Epithelial cell of proximal tubule (primary cell): ENCODE measurements at regions not wholly inside any gene's neighbourhood (a gene's known extent, or its start where the extent isn't known, plus 50 kb on each side); places are given as distances from the start of the nearest gene placed in this dataset.

Experiments
- DNase-seq: peaks from one replicate; pipeline ENCODE4 v3.0.0-alpha.2; 2011; ENCODE audit warnings: low read depth
- H3K4me3 ChIP-seq: 2 replicates; pipeline ENCODE4 v1.5.1; 2011; ENCODE audit warnings: low read depth, mild to moderate bottlenecking, low read length
- TF ChIP-seq, protein P1 (sequence below): conservative IDR thresholded peaks from 2 replicates; pipeline ENCODE4 v1.5.1; 2012; ENCODE audit warnings: low read depth, mild to moderate bottlenecking, low read length

DNA sequence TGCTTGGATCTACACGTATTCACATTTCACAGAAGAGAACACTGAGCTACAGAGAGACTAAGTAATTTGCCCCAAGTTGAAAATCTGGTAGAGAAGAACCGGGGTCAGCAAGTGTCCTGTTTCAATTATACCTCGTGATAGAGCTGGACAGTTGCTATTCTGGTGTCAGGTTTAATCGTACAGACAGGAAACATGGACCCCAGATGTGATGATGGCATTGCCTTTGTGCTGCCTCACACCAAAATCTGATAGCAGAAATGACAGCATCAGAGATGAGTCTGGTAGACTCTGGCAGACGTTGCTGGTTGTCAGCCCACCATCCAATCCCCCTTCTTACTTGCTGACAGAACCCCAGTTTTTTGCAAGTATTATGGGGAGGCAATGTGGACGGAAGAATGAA lies 112.1 kb upstream of the FOXF1 start:
- TF ChIP-seq, protein P1, sequence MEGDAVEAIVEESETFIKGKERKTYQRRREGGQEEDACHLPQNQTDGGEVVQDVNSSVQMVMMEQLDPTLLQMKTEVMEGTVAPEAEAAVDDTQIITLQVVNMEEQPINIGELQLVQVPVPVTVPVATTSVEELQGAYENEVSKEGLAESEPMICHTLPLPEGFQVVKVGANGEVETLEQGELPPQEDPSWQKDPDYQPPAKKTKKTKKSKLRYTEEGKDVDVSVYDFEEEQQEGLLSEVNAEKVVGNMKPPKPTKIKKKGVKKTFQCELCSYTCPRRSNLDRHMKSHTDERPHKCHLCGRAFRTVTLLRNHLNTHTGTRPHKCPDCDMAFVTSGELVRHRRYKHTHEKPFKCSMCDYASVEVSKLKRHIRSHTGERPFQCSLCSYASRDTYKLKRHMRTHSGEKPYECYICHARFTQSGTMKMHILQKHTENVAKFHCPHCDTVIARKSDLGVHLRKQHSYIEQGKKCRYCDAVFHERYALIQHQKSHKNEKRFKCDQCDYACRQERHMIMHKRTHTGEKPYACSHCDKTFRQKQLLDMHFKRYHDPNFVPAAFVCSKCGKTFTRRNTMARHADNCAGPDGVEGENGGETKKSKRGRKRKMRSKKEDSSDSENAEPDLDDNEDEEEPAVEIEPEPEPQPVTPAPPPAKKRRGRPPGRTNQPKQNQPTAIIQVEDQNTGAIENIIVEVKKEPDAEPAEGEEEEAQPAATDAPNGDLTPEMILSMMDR: no peak
- no peak overlapping the region for H3K4me3 ChIP-seq
- no peak for DNase-seq

DNA sequence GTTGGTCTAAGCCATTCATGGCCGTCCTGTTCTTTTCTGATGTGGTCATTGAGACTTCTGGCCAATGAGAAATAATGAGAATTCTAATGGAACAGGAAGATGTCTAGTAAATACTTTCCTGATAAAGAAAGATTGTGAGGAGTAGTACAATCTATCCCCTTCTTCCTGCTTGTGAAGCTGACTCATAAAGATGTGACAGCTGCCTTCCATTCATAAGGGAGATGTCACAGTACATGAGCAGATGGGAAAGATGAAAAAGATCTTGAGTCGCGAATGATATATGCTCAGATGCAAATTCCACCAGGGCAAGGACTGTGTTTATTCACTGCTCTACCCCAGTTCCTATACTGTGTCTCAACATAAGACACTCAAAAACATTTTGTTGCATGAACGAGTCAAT lies 111.7 kb upstream of the FOXF1 start:
- TF ChIP-seq, protein P1: no peak
- no peak overlapping the region for H3K4me3 ChIP-seq
- DNase-seq: no peak

DNA sequence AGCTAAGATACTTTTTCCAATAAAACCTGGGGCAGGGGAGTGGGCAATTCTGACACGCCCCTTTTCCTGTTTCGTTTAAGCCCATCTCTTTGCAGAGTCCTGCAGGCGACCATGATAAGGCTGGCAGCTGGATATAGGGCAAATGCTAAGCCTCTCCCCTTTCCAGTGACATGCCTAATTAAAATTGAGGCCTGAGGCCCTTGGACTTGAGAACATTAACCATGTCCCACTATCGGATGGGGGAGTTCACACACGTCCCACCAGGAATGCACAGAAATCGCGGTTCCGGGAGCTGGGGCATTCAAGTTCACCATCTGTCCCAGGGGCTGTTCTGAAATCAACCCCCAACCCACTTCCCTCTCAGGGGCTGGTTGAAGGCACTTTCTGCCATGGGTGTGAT lies 109.2 kb upstream of the FOXF1 start:
- no peak overlapping the region for H3K4me3 ChIP-seq
- TF ChIP-seq, protein P1: no peak
- no peak for DNase-seq

DNA sequence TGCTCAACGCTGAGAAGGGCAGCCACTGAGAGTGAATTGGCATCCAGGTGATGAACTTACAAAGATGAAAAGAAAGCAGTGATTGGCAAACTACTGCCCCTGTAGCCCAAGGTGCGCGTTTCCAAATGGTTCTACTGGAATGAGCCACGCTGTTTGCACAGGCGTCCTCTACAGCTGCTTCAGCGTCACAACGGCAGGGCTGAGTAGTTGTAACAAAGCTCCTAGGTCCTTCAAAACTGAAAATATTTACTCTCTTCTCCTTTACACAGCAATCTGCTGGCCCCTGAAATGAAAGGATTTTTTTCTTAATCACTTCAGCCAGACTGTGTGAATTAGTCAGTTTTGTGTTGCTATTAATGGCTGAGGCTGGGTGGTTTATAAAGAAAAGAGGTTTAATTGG lies 107.2 kb upstream of the FOXF1 start:
- no peak for DNase-seq
- H3K4me3 ChIP-seq: no peak overlapping the region
- TF ChIP-seq, protein P1: no peak

DNA sequence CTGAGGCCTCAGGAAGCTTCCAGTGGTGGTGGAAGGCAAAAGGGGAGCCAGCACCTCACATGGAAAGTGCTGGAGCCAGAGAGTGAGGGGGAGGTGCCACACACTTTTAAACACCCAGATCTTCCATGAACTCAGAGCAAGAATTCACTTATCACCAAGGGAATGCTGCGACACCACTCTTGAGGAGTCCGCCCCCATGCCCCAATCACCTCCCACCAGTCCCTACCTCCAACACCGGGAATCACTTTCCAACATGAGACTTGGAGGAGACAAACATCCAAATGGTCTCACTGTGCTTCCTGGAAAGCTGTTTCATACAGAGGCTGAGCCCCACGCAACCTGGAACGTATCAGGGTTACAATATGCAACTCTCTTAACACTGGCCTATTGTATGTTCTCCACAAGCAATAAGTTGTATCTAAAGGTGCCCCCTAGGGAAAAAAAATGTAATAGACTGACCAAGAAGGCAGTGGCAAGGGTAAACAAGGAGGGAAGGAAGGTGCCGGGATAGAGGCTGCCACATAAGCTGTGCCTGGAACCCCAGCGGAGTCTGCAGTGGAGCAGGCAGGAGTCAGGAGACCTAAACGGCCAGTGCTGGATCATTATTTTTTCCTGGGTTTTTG lies 106.7 kb upstream of the FOXF1 start:
- TF ChIP-seq, protein P1: no peak
- no peak for DNase-seq

DNA sequence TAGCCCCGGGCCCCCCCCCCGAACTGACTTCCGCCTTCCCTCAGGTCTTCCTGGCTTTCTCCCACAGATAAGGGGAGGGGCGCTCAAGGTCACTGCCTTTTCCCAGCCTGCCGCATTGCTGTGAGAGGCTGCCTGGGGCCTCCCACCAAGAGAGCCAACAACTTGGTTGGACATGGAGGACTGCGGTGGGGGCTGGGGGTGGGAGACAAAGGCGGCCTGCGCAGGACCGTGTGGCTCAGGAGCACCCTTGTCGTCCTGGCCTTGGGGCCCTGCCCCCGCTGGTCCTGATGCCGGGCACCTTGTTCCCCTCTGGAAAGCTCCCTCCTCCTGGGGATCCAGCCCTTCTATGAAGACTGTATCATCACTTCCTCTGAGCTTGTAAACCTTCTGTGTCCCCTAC lies 105.6 kb upstream of the FOXF1 start:
- no peak for DNase-seq
- TF ChIP-seq, protein P1: no peak
- no peak overlapping the region for H3K4me3 ChIP-seq

More for the DNA sequence above, 106.7 kb upstream of the FOXF1 start:
- H3K4me3 ChIP-seq: no peak overlapping the region

DNA sequence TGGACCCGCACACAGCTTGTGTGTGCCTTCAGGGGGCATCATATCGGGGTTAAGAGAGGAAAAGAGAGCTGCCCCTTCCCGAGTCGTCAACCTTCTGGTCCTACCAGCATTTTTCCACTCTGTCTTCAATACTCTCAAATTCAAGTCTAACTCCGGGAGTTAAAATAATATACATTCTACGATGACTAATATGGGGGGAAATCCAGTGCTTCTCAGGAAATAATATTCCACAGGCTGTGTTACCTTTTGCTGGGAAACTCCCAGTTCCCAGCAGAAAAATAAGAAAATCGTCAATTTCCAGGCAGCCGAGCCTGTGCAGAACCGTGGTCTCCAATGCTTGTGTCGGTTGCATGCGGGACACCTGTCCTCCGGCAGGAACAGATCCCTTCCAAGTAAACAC lies 105.0 kb upstream of the FOXF1 start:
- no peak overlapping the region for H3K4me3 ChIP-seq
- DNase-seq: no peak
- TF ChIP-seq, protein P1: no peak
